Cardiac septum (tissue), 1 donor: ENCODE measurements at regions not wholly inside any gene's neighbourhood (a gene's known extent, or its start where the extent isn't known, plus 50 kb on each side); places are given as distances from the start of the nearest gene placed in this dataset.

Experiments used
- DNase-seq: peaks from one replicate; pipeline ENCODE4 v3.0.0-alpha.2; 2020; ENCODE audit warnings: low spot score
- intact Hi-C: fragments of 100-400 bp; cut with DNase I; formaldehyde crosslinking; loops from one replicate; pipeline ENCODE4 v1.14.0; 2022
- donor health status: DM: no; HTN: no; CAD: no.

- intact Hi-C loops = no loop called here
- no peak for DNase-seq
Observed at GRCh38 chr3:124223853-124224252, 231.9 kb upstream of the ROPN1 start.

GRCh38 chr3:124227150-124227630, 235.3 kb upstream of the ROPN1 start:
- intact Hi-C loops = no loop called here
- DNase-seq = no peak

- no peak for DNase-seq
- intact Hi-C loops = no loop called here
Observed at GRCh38 chr3:124229420-124229819, 237.5 kb upstream of the ROPN1 start.

- no peak for DNase-seq
- intact Hi-C loops = no loop called here
Observed at GRCh38 chr3:124229836-124230235, 237.9 kb upstream of the ROPN1 start.

- no peak for DNase-seq
- intact Hi-C loops = no loop called here
Observed at GRCh38 chr3:124230432-124230831, 238.5 kb upstream of the ROPN1 start.

- intact Hi-C loops = no loop called here
Observed at GRCh38 chr3:124230998-124231397, 239.1 kb upstream of the ROPN1 start.

GRCh38 chr3:124234852-124235252, 242.9 kb upstream of the ROPN1 start:
- intact Hi-C loops = no loop called here
- no peak for DNase-seq

More at GRCh38 chr3:124230998-124231397, 239.1 kb upstream of the ROPN1 start:
- no peak for DNase-seq

- no peak for DNase-seq
- intact Hi-C loops = no loop called here
Observed at GRCh38 chr3:124235446-124235845, 243.5 kb upstream of the ROPN1 start.

- intact Hi-C loops = no loop called here
Observed at GRCh38 chr3:124243177-124243859, 251.4 kb upstream of the ROPN1 start.

GRCh38 chr3:124246376-124246775, 254.5 kb upstream of the ROPN1 start:
- intact Hi-C loops = loop anchor here (2.0 kb wide), 1 partner anchor 214 kb away; the partner anchor contains the start of gene KALRN
- DNase-seq = no peak

More at GRCh38 chr3:124243177-124243859, 251.4 kb upstream of the ROPN1 start:
- DNase-seq = no peak

GRCh38 chr3:124246949-124247348, 255.0 kb upstream of the ROPN1 start:
- intact Hi-C loops = loop anchor here (2.0 kb wide), 1 partner anchor 214 kb away; the partner anchor contains the start of gene KALRN
- DNase-seq = no peak

GRCh38 chr3:124248471-124249028, 256.6 kb upstream of the ROPN1 start:
- intact Hi-C loops = loop anchor here (1.0 kb wide), 1 partner anchor 29 kb away; no protein-coding TSS in a partner anchor
- no peak for DNase-seq

- intact Hi-C loops = no loop called here
- no peak for DNase-seq
Observed at GRCh38 chr3:124249038-124249437, 257.1 kb upstream of the ROPN1 start.

- DNase-seq = no peak
- intact Hi-C loops = no loop called here
Observed at GRCh38 chr3:124250053-124250452, 258.1 kb upstream of the ROPN1 start.

GRCh38 chr3:124256156-124256555, 264.2 kb upstream of the ROPN1 start:
- no peak for DNase-seq
- intact Hi-C loops = no loop called here

GRCh38 chr3:124256599-124256998, 264.7 kb upstream of the ROPN1 start:
- intact Hi-C loops = no loop called here

GRCh38 chr3:124257336-124257864, 265.5 kb upstream of the ROPN1 start:
- no peak for DNase-seq
- intact Hi-C loops = no loop called here

More at GRCh38 chr3:124256599-124256998, 264.7 kb upstream of the ROPN1 start:
- DNase-seq = no peak

- DNase-seq = no peak
- intact Hi-C loops = no loop called here
Observed at GRCh38 chr3:124258057-124258500, 266.2 kb upstream of the ROPN1 start.

- DNase-seq = no peak
- intact Hi-C loops = no loop called here
Observed at GRCh38 chr3:124260206-124260915, 268.4 kb upstream of the ROPN1 start.

- intact Hi-C loops = no loop called here
- DNase-seq = no peak
Observed at GRCh38 chr3:124261306-124261705, 269.4 kb upstream of the ROPN1 start.
